GDM1 (cell line): ENCODE measurements at regions not wholly inside any gene's neighbourhood (a gene's known extent, or its start where the extent isn't known, plus 50 kb on each side); places are given as distances from the start of the nearest gene placed in this dataset.
"Not testable (repeated sequence)": the region's sequence is repeated elsewhere in the genome, so short reads cannot be mapped to it uniquely, and the experiment has no call there.

ENCODE experiments used
- DNase-seq: peaks from one replicate; lab custom pipeline; 2025; lab: John Stamatoyannopoulos, UW

GRCh38 chr6:113208726-113209125 is 648.4 kb upstream of the MARCKS start:
- no peak for DNase-seq

DNA sequence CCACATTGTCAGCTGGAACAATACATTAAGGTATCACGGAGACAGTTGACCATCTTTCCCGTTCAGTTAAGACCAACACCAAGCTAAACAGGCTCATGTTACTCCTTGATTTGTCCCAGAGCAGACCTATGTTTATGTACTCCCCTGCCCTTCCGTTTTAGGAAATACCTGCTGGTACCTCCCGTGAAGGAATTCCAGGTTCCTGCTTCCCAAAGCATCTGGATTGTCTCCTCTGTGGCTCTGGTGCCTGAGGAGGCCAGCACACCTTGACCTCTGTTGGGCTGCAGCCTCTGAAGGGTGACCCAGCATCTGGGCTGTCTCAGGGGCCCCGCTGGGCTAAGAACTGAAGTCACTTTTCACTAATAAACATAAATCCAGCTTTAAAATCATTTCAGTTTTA is 647.8 kb upstream of the MARCKS start:
- DNase-seq, result no peak

DNA sequence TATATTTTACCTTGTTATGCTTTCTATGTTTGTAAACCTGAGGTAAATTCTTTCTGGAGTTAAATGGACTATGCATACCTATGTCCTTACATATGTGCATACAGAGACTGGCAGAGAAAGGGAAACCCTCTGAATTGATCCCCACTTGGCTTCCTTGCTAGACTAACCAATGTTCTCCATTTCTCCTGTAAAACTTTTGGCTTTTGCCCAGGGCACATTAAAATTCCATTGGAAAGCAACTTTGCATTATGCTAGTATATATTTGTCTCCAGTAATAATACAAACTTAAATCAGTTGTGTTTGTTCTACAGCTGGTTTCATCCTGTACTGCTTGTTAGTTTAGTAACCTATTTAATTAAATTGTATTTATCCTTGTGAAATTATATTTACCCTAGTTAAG is 646.0 kb upstream of the MARCKS start:
- no peak for DNase-seq

DNA sequence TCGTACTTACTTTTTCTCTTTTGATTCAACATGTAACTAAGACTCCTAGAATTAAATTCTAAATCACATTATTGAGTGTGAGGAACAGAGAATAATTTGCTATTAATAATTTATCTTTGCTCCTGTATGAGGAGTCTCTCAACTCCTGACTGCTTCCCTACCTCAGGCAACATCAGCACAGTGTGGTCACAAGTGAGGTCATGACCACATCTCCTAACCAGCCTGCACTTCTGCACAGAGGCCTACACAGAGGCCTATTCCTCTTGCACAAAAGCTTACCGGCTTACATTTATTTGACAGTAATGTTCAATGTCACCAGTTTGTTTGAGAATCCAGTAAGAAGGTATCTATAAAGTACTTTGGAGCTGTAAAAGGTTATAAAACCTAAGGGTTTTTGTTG is 637.4 kb upstream of the MARCKS start:
- DNase-seq, result no peak

GRCh38 chr6:113220832-113221231 is 636.3 kb upstream of the MARCKS start:
- no peak for DNase-seq

DNA sequence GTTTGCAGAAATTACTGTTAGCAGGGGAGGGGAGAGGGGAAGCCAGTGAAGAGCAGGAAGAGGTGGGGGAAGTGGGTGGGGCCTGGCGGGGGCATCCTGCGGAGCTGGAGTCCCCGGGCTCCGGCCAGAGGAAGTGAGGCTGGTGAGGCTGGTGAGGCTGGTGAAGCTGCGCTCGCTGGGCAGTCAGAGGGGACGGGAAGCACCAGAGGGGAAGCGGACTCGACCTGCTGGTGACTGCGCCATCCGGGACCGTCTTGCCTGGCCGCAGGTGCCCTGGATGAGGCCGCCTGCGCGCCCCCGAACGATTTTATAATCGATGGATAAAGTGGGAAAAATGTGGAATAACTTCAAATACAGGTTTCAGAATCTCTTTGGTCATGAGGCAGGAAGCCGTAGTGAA is 635.3 kb upstream of the MARCKS start:
- no peak for DNase-seq

- DNase-seq, result no peak
Measured at GRCh38 chr6:113246186-113246585, 611.0 kb upstream of the MARCKS start.

GRCh38 chr6:113248532-113248931 is 608.6 kb upstream of the MARCKS start:
- no peak for DNase-seq

- not testable (repeated sequence) for DNase-seq
Measured at GRCh38 chr6:113254194-113254593, 603.0 kb upstream of the MARCKS start.

GRCh38 chr6:113258771-113259170 is 598.4 kb upstream of the MARCKS start:
- no peak for DNase-seq

GRCh38 chr6:113271437-113271836 is 585.7 kb upstream of the MARCKS start:
- no peak for DNase-seq

GRCh38 chr6:113276601-113277000 is 580.5 kb upstream of the MARCKS start:
- no peak for DNase-seq

DNA sequence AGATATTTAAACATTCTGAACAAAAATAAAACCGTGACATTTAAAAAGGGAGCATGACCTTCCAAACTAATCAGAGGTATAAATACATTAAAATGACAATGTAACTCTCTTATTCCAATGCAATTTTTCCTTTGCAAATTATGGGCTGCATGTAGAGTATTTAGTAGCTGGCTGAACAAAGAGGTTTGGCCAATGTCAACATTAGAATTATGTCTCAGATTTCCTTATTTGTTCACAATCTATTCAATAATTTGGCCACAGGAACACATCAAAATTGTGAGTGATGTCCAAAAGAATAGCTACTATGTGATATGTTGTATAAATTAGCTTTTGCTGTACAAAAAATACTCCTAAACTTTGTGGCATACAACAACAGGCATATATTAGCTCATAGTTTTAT is 580.0 kb upstream of the MARCKS start:
- no peak for DNase-seq

GRCh38 chr6:113281014-113281413 is 576.1 kb upstream of the MARCKS start:
- no peak for DNase-seq

DNA sequence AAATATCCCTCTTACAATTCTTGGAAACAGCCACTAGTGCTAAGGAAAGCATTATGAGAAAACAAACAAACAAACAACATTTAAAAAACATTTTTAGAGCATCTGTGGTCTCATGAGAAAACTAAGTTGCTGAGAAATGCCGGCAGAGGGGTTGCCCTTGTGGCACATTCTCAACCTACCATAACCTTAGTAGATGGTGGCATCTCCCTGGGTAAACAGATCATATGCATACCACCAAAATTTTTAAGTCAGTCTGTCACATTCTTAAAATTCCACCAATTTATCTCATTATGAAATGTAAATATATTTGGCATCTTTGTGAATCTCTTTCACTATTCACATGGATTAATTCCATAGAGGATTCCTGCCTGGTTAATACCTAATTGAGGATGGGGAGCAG is 575.7 kb upstream of the MARCKS start:
- no peak for DNase-seq

DNA sequence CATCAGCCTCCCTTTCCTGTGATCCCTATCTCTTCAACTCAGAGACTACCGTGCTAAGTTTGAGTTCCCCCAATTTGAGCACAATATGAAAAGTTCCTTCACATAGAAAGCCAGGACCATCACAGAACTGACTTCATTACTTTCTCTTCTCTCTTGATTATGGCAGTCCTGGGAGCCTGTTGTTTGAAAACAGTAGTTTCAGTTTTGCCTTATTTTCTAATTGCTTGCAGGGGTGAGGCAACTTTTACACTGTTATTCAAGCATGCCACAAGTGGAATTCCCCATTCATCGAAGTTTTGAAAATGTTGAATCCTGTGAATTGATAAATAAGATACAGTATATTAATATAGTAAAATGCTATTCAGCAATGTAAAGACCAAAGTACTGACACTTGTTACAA is 569.7 kb upstream of the MARCKS start:
- DNase-seq, result no peak

- DNase-seq, result no peak
Measured at GRCh38 chr6:113288409-113288808, 568.7 kb upstream of the MARCKS start.

GRCh38 chr6:113289166-113289565 is 568.0 kb upstream of the MARCKS start:
- DNase-seq, result no peak

DNA sequence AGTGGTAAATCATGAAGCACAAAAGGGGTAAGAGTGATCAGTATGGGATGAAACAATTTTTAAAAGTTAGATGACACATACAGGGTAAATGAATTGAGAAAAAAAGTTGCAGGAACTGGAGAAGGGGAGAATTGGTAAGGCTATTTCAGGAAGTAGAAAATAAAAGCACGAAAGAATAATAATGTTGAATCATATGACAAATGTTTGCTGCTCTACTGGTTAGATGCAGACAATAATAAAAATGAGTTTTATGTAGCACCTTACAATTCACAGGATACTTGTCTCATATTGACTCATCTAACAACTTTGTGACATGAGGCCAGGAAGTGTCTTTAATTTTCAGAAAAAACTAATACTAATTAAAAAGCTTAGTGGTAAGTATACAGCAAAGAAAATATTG is 566.5 kb upstream of the MARCKS start:
- DNase-seq, result no peak

DNA sequence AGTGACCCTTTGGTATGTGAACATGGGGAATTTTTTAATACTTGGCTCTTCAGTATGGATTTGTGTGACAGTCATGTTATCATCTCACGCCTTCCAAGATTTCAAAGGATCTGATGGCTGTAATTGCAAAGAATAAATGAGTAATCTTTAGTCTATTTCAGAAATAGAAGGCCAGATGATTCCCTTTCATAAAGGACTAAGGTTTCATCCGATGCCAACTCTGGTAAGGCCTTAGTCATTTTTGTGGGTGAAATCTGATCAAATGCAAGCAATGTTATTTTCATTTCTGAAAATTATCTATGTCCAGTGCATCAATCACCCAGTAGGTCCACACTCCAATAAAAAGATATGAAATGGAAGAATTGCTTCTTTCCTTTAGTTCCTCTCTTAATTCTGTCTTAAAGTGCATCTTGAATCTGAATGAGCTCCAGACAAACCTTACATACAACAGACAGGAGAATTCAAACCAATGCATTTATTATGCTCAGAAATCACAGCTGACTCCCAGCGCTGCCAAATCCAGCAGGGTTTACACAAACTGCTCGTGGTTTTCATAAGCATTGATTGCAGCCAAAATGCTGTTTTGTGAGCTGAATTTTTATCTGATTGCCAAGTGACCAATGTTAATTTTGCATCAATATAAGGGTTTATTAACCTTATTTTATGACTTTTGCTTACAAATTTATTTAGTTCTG is 565.2 kb upstream of the MARCKS start:
- no peak for DNase-seq

- DNase-seq, result no peak
Measured at GRCh38 chr6:113292646-113293422, 564.3 kb upstream of the MARCKS start.

DNA sequence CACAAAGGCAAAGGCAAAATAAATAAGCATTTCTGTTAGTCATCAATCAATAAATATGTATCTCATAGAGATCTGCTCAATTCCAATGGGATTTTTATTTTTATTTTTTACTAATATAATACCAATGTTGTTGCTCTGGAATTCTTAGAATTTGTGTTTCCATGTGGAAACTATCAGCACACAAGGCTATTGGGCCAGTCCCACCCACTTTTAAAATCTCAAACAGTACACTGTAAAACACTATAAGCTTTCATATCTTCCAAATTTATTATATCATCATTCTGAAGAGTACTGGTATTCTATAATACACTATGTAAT is 563.8 kb upstream of the MARCKS start:
- DNase-seq, result no peak

DNA sequence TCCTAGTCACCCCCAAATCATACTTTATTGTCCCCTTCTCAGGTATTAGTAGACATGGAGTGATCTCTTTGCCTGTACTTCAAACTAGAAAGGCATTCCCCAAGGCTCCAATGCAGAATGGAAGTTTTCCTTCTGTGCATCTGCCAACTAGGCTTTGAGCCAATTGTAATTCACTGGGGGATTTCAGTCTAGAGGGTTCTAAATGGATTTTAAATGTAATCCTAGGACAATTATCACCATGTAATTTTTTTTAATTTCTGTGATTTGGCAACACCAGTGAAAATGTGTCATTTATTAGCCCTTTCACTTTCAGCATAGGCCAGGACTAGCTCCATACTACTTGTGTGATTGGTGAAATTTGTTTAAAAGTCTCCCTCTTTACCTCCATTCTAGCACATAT is 557.6 kb upstream of the MARCKS start:
- no peak for DNase-seq

DNA sequence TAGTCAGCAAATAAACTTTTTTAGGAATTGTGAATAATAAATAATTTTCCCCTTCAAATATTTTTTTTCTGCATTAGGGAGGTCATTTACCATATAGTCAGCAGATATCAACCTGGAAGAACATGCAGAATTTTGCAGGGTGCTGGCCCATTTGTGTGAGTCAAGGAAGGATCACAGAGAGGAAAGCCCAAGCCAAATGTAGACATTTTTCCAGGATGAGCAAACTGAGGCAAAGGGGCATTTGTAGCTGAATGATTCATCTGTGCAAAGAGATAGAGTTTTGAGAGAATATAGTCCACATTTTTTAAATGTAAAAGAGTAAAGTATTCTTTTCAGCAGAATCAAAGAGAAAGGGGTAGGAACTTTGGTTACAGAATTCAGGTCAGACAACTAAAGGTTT is 555.5 kb upstream of the MARCKS start:
- DNase-seq, result no peak
